ENCODE measurements at regions not wholly inside any gene's neighbourhood (a gene's known extent, or its start where the extent isn't known, plus 50 kb on each side); places are given as distances from the start of the nearest gene placed in this dataset.

DNA sequence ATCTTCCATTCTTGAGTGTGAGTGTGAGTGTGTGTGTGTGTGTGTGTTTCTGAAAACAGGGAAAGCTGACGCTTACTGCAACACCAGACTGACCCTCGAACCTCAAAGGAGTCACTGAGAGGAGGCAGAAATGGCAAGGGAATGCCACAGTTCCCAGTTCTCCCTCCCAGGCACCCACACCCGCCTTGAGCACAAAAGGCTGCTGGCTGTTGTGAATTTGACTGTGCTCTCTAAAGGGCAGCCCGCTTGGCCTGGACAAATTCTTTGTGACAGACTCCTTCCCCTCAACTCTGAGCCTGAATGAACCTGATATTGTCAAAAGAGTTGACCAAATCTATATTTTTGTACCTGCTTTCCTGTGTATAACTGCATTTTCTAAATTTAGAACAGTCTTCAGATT lies 245.7 kb upstream of the IRX2 start:
- TF ChIP-seq POLR2A (IDR thresholded peaks at IDR 0.05) = no peak
- TF ChIP-seq, protein P1, sequence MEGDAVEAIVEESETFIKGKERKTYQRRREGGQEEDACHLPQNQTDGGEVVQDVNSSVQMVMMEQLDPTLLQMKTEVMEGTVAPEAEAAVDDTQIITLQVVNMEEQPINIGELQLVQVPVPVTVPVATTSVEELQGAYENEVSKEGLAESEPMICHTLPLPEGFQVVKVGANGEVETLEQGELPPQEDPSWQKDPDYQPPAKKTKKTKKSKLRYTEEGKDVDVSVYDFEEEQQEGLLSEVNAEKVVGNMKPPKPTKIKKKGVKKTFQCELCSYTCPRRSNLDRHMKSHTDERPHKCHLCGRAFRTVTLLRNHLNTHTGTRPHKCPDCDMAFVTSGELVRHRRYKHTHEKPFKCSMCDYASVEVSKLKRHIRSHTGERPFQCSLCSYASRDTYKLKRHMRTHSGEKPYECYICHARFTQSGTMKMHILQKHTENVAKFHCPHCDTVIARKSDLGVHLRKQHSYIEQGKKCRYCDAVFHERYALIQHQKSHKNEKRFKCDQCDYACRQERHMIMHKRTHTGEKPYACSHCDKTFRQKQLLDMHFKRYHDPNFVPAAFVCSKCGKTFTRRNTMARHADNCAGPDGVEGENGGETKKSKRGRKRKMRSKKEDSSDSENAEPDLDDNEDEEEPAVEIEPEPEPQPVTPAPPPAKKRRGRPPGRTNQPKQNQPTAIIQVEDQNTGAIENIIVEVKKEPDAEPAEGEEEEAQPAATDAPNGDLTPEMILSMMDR (IDR thresholded peaks at IDR 0.05) = no peak
